GM19468 (cell line): ENCODE measurements at regions not wholly inside any gene's neighbourhood (a gene's known extent, or its start where the extent isn't known, plus 50 kb on each side); places are given as distances from the start of the nearest gene placed in this dataset.
"Not testable (repeated sequence)": the region's sequence is repeated elsewhere in the genome, so short reads cannot be mapped to it uniquely, and the experiment has no call there.

ENCODE experiments used
- ATAC-seq: cut with Tn5 transposase; IDR thresholded peaks from one replicate; pipeline ENCODE4 v1.9.1; 2021; ENCODE audit warnings: mild to moderate bottlenecking, moderate library complexity, moderate number of reproducible peaks; ENCODE audit not compliant: unreplicated experiment; ENCODE audit errors: extremely low read depth

- no peak for ATAC-seq
These were observed 181.9 kb upstream of the SLC38A2 start for GRCh38 chr12:46554460-46554859.

- ATAC-seq, result no peak
These were observed 181.3 kb upstream of the SLC38A2 start for GRCh38 chr12:46553911-46554310.

- no peak for ATAC-seq
These were observed 180.7 kb upstream of the SLC38A2 start for GRCh38 chr12:46553266-46553665.

- no peak for ATAC-seq
These were observed 177.8 kb upstream of the SLC38A2 start for GRCh38 chr12:46550266-46550879.

- no peak for ATAC-seq
These were observed 177.1 kb upstream of the SLC38A2 start for GRCh38 chr12:46549527-46550265.

- ATAC-seq, result no peak
These were observed 176.1 kb upstream of the SLC38A2 start for GRCh38 chr12:46548605-46549071.

- no peak for ATAC-seq
These were observed 175.1 kb upstream of the SLC38A2 start for GRCh38 chr12:46547421-46548354.

- ATAC-seq, result no peak
These were observed 174.2 kb upstream of the SLC38A2 start for GRCh38 chr12:46546634-46547273.

- not testable (repeated sequence) for ATAC-seq
These were observed 170.8 kb upstream of the SLC38A2 start for GRCh38 chr12:46543378-46543795.

GRCh38 chr12:46538976-46539375, 166.4 kb upstream of the SLC38A2 start:
- no peak for ATAC-seq

GRCh38 chr12:46537387-46537955, 164.9 kb upstream of the SLC38A2 start:
- ATAC-seq, result no peak

GRCh38 chr12:46536316-46536715, 163.7 kb upstream of the SLC38A2 start:
- ATAC-seq, result not testable (repeated sequence)

GRCh38 chr12:46535907-46536306, 163.3 kb upstream of the SLC38A2 start:
- no peak for ATAC-seq

- no peak for ATAC-seq
These were observed 162.8 kb upstream of the SLC38A2 start for GRCh38 chr12:46535376-46535775.

GRCh38 chr12:46534327-46534840, 161.8 kb upstream of the SLC38A2 start:
- no peak for ATAC-seq

GRCh38 chr12:46533723-46534122, 161.2 kb upstream of the SLC38A2 start:
- no peak for ATAC-seq

- no peak for ATAC-seq
These were observed 159.2 kb upstream of the SLC38A2 start for GRCh38 chr12:46531804-46532203.

- ATAC-seq, result no peak
These were observed 158.6 kb upstream of the SLC38A2 start for GRCh38 chr12:46531059-46531785.
